RKO (cell line): ENCODE measurements at regions not wholly inside any gene's neighbourhood (a gene's known extent, or its start where the extent isn't known, plus 50 kb on each side); places are given as distances from the start of the nearest gene placed in this dataset.
"Not testable (repeated sequence)": the region's sequence is repeated elsewhere in the genome, so short reads cannot be mapped to it uniquely, and the experiment has no call there.

Experiments
- DNase-seq: peaks from one replicate; pipeline ENCODE4 v3.0.0-alpha.2; 2016; ENCODE audit warnings: low spot score

DNA sequence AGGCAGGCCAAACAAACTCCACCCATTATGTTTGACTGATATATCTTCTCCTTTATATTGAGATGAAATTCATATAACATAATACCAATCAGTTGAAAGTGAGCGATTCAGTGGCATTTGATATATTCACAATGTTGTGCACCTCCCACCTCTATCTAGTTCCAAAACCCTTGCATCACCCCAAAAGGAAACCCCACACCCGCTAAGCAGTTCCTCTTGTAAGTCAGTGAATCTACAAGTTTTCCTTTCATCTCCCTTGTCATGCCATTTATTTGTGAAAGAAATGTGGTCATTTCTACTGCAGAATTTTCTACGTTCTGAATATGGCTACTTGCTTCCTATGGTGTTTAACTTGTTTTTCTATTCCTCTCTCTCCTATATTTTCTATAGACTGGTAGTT lies 99.4 kb upstream of the PTPN3 start:
- DNase-seq: no peak

DNA sequence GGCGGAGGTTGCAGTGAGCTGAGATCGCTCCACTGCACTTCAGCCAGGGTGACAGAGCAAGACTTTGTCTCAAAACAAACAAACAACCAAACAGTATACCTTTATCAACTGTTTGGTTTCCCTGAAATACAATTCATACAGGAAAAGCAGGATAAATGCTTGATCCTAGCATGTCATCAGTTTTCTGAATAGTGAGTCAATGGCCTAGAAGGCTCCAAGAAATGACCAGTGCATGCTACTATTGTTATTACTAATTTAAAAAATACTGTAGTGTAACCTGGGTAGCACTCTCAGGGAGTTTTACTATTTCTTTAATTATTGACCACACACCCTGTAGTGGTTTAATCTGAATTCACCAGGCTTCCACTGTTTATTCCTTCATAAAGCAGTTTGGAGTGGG lies 101.0 kb upstream of the PTPN3 start:
- no peak for DNase-seq

DNA sequence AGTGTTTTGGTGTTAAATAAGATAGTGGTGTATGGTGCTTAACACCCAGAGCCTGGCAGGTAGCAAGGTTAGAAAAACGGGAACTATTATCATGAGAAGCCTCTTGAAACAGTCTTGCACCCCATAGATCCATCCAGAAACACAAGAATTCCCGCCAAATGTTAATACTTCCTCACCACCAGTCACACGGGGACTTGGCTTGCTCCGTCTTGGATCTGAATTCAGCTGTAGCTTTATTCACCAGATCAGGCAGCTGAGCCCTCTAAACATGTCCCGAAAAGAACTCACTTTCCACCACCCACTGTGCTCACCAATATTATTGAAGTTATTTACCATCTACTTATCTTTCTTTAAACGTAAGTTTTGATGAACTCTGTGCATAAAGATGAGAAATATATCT lies 101.6 kb upstream of the PTPN3 start:
- no peak for DNase-seq

DNA sequence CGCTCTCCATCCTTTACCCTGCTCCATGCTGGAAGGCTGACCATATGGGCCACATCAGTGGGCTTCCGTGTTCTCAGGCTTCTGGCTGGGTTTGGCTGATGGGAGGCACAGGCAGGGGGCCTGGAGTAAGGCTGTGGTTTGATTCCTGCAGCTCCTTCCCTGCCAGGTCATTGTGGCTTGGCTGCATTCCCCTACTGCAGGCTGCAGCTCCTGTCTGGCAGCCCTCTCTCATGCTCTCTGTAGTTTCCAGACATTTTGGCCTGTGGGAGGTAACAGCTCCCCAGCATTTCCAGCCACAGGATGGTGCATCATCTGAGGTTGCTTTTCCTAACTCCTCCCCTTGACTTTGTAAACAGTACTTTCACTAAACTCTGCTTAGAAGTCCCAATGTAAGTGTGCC lies 102.0 kb upstream of the PTPN3 start:
- DNase-seq: no peak

DNA sequence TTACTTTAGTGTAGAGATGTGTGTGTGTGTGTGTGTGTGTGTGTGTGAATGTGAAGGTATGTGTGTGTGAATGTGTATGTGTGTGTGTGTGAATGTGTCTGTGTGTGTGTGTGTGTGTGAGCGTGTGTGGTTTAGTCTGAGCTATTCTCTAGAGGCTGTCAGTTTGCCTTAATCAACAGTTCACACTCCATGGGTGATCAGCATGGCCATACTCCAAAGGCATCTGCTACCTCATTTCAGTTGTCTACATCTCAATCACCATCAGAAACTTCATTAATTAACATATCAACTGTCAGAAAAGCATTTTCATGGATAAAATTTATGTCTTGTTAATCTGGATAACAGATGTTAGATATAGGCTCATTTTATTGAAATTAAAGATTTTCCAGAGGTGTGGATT lies 103.1 kb upstream of the PTPN3 start:
- no peak for DNase-seq

DNA sequence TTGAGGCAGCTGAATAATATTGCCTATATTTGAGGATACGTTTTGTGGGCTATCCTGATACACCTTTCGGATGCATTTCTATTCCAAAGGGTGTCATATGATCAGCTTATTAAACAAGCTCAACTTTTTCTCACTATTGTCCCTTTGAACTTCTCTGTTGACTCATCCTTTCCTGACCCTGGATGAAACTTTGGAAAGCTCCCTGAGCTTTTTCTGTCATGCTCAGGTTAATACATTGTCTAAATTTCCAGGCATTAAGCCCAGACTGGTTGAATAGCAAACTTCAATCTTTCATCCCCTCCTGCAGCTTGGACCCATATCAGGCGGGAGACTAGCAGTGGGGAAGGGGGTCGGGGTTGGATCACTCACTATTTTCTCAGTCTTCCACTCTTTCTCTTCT lies 104.9 kb upstream of the PTPN3 start:
- no peak for DNase-seq

DNA sequence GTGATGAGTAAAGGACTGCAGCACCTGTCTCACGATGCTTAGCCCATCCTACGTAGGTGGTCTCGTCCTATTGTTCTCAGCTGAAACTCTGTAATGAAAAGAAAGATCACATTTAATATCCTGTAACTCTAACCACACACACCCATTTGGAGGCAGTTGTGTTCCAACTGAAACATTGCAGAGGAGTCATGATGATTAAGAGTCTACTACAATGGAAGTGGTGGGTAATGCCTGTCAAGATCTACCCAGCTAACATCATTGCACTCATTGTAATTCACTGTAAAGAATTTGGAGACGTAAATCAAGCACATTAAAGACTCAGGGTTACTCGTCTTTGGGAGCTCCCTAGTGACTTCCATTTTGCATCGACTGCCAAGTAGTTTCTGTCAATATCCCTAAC lies 106.0 kb upstream of the PTPN3 start:
- DNase-seq: no peak

DNA sequence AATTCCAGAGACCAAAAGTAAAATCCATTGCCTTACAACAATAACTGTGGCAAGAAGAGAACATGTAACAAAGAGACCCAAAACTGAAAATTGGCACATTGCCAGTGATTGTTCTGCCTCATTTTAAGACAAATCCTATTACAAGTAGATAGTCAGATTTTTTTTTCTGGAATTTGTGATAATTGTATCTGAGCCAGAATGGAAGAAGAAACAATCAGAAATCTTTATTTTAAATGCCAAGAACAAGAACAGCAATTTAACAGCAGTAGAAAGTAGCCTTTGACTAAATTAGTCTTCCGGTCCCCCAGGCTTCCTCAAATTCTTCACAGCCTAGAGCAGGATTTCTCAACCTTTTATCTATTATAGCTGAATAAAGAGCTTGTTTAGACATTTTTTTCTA lies 106.7 kb upstream of the PTPN3 start:
- no peak for DNase-seq

DNA sequence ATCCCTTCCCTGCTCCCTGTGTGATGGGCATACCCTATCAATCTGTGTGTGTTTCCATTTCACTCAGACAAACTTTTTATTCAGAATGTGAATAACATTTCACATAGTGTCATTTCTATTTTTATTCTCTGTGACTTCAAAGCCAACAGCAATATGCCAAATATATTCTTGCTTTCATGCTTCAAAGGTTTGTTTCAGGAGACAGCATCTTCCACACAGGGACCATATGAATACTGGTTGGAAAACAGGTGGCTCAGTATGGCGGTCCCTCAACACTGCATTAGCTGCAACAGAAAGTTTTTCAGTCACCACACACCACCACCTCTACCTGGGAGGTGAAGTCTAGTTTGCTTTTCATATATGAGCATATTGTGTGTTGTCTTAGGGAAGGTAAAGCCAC lies 111.0 kb upstream of the PTPN3 start:
- no peak for DNase-seq

DNA sequence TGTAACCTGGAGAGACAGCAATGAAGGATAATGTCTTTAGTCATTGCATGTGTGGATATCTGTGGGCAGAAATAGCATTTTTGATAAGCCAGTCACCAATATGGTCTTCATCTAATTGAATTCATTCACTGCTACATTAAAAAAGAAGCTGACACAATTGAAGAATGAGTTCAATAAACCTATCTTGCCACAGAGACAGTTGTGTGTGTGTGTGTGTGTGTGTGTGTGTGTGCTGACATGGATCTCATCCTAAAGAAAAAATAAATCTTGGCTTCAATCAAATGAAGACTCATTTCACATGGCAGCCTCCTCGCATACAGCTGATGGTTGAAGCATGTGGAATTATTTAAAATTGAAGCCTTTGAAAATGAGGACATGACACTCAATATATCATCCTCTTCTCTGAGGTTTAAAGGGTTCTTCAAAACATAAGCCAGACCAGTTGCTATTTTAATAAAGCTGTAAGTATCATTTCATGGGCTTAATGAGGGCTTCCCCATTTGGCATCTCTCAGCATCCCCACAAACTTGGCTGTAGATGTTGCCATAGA lies 118.5 kb upstream of the PTPN3 start:
- no peak for DNase-seq

DNA sequence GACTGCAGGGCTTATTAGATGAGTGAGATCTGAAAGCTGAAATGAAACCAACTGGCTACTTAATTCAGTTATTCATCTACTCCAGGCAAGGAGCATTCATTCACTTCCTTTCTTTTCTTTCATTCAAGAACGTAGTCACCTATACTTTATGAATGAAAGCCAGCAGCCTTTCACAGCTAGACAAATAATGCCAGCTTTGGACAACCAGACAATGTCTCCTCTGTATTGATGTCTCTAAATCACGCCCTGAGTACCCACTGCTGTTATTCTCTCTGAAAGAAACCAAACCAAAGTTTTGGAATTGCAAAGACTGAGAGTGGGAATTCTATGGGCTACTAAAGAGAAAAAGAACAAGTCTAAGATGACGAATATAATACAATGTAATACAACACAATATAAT lies 121.2 kb upstream of the PTPN3 start:
- no peak for DNase-seq

DNA sequence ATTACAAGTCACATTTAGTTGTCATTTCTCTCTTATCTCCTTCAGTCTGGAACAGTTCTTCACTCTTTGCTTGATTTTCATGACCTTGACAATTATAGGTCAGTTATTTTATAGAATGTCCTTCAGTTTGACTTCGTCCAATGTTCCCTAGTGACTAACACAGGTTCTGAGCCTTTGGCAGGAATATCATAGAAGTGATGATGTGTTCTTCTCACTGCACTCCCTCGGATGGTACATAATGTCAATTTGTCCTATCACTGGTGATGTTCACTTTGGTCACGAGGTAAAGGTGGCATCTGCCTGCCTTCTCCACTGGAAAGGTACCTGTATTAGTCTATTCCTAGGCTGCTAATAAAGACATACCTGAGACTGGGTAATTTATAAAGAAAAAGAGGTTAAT lies 126.0 kb upstream of the PTPN3 start:
- DNase-seq: no peak

DNA sequence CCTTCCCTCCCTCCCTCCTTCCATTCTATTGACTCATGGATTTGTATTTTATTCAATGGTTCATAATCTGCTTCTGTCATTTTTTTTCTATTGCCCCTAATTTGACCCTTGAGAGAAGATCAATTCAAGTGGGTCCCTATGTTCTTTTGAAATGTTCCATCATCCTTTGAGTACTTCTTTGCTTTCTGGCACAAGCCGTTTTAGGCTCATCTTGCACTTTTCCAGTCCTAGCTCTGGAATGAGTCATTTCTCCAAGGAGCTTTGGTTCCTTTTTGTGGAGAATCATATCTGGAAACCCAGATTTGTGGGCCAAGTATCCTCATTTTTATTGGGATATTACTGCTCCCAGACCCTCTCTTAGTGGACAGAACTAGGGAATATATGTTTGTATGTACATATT lies 126.8 kb upstream of the PTPN3 start:
- DNase-seq: no peak

DNA sequence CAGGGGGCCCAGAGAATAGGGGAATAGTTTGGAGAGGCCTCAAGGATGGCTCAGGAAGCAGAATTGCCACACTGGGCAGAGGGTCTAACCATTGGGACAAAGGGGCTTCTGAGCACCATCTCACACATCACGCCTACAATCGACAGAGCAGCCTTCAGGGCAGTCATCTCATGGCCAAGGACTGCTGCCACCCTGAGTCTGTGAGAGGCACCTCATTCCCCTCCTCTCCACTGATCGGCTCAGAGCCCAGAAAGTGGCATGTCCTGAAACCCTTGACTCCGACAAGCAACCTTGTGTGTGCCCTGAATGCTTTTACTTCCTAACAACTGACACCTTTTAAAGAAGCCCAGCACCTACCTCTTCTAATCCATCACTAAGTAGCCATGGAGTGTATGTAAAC lies 128.9 kb upstream of the PTPN3 start:
- DNase-seq: no peak

DNA sequence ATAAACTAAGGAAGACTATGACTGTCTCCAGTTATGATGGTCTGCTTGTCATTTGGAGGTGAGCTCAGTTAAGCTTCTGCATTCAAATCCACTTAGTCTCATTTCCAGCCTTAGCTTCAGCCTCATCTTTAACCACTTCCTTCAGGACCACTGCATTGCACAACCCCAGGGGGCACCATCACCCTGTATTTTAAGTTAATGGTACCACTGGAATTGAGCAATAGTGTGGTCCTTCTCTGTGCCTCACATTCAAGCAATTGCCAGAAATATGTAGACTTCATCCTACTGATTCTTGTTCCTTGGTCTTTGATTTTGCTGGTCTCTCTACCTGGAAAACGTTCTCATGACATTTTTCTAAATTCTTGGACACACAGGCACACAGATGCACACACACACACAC lies 131.5 kb upstream of the PTPN3 start:
- no peak for DNase-seq

DNA sequence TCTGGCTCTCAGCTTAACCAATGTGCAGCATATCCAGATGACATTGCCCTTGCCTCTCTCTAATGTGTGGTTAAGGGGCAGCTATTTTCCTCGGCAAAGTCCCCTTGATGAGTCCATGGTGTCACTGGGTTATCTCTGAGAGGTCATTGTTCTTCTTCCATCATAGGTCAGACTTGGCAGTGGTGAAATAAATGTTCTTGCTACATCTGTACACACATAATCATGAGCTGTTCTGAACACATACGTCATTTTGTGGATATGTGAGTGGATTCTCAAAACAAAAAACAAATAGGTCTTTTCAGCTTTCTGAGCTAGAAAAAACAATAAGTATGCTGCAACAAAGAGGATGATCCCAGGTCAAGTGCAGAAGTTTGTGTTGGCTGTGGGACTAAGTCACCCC lies 134.7 kb upstream of the PTPN3 start:
- DNase-seq: no peak

DNA sequence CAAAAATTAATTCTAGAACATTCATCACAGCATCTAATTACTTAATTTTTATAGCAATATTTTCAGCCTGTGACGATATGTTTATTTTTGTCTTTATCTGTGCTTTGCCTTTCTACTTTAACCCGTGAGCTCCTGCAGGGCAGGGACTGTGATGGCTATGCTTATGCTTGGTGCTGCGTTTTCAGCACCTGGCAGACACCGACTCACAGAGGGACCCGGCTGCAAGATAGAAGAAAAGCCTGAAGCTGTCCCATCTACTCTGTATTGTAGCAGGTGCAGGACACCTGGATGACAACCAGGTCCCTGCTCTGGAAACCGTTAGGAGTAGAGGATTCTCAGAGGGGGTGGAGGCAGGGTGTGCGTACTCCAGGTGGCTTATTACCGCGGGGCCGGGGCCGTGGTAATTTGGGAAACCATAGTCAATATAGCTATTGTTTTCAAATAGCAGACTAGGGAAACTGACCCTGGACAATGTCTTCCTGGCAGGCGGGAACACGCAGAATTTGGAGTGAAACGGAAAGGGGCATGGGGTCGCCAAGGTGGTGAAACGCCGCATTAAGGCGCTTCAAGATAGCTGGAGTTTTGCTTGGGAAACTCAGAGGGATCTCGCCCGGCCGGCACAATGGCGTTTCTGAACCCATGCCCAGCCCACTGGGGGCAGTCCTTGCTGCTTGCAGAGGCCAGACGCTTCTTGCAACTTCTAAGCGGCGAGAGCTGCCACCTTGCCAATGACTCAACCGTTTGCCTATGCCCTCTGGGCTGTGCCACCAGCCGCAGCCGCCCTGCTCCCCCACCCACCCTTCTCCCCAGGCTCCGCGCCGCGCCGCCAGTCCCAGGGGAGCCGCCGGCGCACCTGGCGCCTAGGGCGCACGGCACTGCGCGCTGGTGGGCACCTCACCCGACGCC lies 140.1 kb upstream of the PALM2AKAP2 start:
- no peak for DNase-seq

DNA sequence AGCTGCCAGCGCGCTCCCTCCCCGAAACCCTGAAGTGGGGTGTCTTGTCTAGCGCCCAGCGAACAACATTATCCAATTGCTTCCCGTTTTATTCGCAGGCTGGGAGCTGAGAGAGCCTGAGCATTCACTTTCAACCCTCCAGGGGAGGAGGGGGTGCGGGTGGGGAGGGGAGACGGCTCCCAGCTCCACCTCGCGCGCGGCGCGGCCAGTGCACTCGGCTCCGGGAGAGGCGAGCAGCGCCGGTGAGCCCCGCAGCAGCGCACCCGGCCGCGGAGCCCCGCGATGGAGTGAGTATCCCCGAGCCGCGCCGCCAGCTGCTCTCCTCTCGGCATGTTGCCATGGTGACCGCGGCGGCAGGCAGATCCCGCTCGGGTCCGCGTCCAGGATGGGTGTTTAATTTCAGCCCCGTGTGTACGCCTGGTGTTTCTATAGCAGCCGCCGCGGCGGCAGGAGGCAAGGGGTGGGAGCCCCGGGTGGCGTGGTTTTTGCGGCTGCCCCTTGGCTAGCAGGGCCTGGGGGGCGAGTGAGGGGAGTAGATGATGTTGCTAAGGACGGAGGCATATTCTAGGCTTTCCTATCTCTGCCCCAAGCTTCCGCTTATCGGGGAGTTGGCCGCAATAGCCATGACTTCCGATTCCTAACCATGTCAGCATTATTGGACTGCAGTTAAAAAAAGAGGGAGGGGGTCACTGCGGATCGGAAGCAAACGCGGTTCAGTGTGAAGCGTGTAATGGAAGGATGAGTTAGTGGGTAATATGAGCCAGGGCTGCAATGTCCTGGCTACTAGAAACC lies 139.2 kb upstream of the PALM2AKAP2 start:
- DNase-seq: no peak

DNA sequence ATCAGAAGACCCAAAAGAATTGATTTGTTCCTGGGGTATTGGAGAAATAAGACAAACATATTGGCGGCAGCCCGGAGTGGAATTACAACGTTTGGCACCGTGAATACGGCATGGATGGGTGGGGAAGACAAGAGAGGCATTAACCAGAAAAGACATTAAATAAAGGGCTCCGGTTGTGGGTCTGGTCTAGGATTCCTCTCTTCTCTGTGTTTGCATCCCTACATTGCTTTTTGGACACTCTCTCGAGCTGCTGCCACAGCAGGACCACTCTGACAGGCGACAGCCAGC lies 138.7 kb upstream of the PALM2AKAP2 start:
- no peak for DNase-seq

DNA sequence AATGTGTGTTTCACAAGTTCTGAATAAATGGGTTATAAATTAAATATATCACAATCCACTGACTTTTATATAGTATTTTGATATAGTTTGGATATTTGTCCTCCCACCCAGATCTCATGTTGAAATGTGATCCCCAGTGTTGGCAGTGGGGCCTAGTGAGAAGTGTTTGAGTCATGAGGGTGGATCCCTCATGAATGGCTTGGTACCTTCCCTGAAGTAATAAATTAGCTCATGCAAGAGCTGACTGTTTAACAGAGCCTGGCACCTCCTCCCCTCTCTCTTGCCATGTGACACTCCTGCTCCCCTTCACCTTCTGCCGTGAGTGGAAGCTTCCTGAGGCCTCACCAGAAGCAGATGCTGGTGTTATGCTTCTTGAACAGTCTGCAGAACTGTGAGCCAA lies 127.9 kb upstream of the PALM2AKAP2 start:
- peak; percentile 45 for DNase-seq

DNA sequence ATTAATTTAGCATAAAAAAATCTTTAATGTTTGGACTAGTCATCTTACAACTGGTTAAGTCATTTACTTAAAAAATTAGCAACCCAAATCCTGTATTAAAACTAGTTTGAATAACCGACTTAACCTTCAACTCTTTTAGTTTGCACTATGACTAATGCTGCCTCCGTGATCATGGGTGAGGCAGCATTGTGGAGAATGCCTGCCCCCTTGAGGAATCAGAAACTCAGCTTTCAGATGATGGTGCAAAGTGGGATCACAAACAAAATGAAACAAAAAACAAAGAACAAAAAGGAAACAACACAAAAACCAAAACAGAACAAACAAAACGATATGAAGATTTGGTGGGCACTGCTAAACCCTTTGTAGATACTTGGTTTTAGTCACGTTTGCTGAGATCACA lies 127.0 kb upstream of the PALM2AKAP2 start:
- peak; percentile 70 for DNase-seq

DNA sequence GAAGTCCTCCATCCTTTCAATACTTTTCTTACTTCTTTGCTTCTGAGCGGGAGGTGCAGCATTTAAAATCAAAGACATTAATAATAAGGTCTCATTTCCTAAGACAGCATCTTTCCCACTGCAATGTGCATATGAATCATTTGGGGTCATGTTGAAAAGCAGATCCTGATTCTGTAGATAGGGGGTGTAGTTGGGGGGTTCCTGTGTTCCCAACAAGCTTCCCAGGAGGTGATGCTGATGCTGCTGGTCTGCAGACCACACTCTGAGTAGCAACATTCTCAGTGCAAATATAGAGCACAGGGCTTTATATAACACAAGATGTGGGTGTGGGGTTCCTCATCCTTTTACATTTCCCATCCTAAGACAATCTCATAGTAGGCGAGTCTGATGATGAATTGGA lies 126.5 kb upstream of the PALM2AKAP2 start:
- DNase-seq: no peak

DNA sequence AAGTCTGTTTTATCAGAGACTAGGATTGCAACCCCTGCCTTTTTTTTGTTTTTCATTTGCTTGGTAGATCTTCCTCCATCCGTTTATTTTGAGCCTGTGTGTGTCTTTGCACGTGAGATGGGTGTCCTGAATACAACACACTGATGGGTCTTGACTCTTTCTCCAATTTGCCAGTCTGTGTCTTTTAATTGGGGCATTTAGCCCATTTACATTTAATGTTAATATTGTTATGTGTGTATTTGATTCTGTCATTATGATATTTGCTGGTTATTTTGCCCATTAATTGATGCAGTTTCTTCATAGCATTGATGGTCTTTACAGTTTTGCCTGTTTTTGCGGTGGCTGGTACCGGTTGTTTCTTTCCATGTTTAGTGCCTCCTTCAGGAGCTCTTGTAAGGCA lies 116.0 kb upstream of the PALM2AKAP2 start:
- DNase-seq: not testable (repeated sequence)
